ENCODE measurements at regions not wholly inside any gene's neighbourhood (a gene's known extent, or its start where the extent isn't known, plus 50 kb on each side); places are given as distances from the start of the nearest gene placed in this dataset.

DNA sequence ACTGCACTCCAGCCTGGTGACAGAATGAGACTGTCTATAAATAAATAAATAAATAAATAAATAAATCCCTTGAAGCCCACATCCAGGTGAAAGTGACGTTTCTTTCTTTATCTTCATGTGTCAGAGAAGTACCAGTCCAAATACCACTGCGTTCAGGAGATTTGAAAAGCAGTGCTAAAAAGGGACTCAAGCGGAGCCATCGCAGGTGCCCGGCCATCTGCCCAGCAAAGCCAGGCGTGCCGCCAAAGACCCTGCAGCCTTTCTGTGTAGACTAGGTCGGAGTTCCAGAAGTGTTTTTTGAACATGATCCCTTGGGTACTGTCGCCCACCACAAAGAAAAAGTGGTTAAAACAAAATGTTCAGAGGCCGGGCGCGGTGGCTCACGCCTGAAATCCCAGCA is 65.7 kb upstream of the CEP85L start:
- TF ChIP-seq SIN3A (IDR thresholded peaks at IDR 0.05; ENCODE audit: borderline replicate concordance, insufficient read depth, low read length), result no peak
- no peak for TF ChIP-seq POLR2AphosphoS5 (IDR thresholded peaks at IDR 0.05; ENCODE audit: low read depth, low read length)
- no peak for TF ChIP-seq TAF1 (IDR thresholded peaks at IDR 0.05; ENCODE audit: borderline replicate concordance, insufficient read depth, low read length)
- TF ChIP-seq FOXP2 (optimal IDR thresholded peaks at IDR 0.05; ENCODE audit: borderline replicate concordance, extremely low read depth, extremely low read length, insufficient read depth), result no peak
- TF ChIP-seq, protein P1, sequence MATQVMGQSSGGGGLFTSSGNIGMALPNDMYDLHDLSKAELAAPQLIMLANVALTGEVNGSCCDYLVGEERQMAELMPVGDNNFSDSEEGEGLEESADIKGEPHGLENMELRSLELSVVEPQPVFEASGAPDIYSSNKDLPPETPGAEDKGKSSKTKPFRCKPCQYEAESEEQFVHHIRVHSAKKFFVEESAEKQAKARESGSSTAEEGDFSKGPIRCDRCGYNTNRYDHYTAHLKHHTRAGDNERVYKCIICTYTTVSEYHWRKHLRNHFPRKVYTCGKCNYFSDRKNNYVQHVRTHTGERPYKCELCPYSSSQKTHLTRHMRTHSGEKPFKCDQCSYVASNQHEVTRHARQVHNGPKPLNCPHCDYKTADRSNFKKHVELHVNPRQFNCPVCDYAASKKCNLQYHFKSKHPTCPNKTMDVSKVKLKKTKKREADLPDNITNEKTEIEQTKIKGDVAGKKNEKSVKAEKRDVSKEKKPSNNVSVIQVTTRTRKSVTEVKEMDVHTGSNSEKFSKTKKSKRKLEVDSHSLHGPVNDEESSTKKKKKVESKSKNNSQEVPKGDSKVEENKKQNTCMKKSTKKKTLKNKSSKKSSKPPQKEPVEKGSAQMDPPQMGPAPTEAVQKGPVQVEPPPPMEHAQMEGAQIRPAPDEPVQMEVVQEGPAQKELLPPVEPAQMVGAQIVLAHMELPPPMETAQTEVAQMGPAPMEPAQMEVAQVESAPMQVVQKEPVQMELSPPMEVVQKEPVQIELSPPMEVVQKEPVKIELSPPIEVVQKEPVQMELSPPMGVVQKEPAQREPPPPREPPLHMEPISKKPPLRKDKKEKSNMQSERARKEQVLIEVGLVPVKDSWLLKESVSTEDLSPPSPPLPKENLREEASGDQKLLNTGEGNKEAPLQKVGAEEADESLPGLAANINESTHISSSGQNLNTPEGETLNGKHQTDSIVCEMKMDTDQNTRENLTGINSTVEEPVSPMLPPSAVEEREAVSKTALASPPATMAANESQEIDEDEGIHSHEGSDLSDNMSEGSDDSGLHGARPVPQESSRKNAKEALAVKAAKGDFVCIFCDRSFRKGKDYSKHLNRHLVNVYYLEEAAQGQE (IDR thresholded peaks at IDR 0.05; ENCODE audit: insufficient read depth in 1 of 2, low read depth in 2 of 2, low read length in 2 of 2), result no peak

DNA sequence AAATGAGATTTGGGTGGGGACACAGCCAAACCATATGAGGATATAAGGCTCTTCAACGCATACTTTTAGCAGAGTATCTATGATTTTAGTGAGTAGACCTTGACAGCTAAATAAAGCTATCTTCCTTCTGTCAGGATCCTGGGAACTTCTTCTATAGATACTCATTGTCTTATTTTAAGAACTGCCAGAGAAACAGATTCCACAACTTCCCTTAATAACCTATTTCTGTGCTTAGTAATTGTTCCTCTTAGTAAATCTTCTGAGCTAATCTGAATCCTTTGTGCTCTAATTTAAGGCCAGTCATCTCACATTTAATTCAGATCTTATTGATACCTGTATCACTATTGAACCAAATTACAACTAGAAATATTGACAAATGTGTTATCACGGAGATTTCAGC is 64.0 kb upstream of the CEP85L start:
- TF ChIP-seq POLR2AphosphoS5 (IDR thresholded peaks at IDR 0.05; ENCODE audit: low read depth, low read length), result no peak
- no peak for TF ChIP-seq SIN3A (IDR thresholded peaks at IDR 0.05; ENCODE audit: borderline replicate concordance, insufficient read depth, low read length)
- TF ChIP-seq, protein P1 (IDR thresholded peaks at IDR 0.05; ENCODE audit: insufficient read depth in 1 of 2, low read depth in 2 of 2, low read length in 2 of 2), result no peak
- TF ChIP-seq FOXP2 (optimal IDR thresholded peaks at IDR 0.05; ENCODE audit: borderline replicate concordance, extremely low read depth, extremely low read length, insufficient read depth), result no peak
- no peak for TF ChIP-seq TAF1 (IDR thresholded peaks at IDR 0.05; ENCODE audit: borderline replicate concordance, insufficient read depth, low read length)

- TF ChIP-seq FOXP2 (optimal IDR thresholded peaks at IDR 0.05; ENCODE audit: borderline replicate concordance, extremely low read depth, extremely low read length, insufficient read depth) (no peak), POLR2AphosphoS5 (IDR thresholded peaks at IDR 0.05; ENCODE audit: low read depth, low read length) (no peak), TAF1 (IDR thresholded peaks at IDR 0.05; ENCODE audit: borderline replicate concordance, insufficient read depth, low read length) (no peak), SIN3A (IDR thresholded peaks at IDR 0.05; ENCODE audit: borderline replicate concordance, insufficient read depth, low read length) (no peak)
- TF ChIP-seq, protein P1 (IDR thresholded peaks at IDR 0.05; ENCODE audit: insufficient read depth in 1 of 2, low read depth in 2 of 2, low read length in 2 of 2), result no peak
These were observed 63.4 kb upstream of the CEP85L start for GRCh38 chr6:118714756-118715155.

DNA sequence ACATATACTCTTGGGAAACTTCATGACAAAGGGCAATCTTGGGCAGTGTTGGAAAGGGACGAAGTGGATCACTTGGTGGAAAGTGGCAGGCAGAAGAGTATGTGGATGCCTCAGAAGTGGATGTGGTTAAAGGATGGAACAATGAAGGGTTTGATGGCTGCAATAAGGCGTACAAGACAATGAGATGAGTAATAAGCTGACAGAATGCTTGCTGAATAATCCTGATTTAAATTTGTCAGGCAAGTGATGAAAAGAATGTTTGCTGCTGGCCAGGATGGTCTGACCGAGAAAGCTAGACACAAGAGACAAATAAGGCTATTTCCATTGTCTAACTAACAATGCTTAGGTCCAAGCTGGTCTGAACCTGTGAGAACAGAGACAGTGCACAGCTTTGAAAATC is 61.6 kb upstream of the CEP85L start:
- TF ChIP-seq FOXP2 (optimal IDR thresholded peaks at IDR 0.05; ENCODE audit: borderline replicate concordance, extremely low read depth, extremely low read length, insufficient read depth) (no peak), SIN3A (IDR thresholded peaks at IDR 0.05; ENCODE audit: borderline replicate concordance, insufficient read depth, low read length) (no peak), TAF1 (IDR thresholded peaks at IDR 0.05; ENCODE audit: borderline replicate concordance, insufficient read depth, low read length) (no peak), POLR2AphosphoS5 (IDR thresholded peaks at IDR 0.05; ENCODE audit: low read depth, low read length) (no peak)
- TF ChIP-seq, protein P1 (IDR thresholded peaks at IDR 0.05; ENCODE audit: insufficient read depth in 1 of 2, low read depth in 2 of 2, low read length in 2 of 2), result no peak

DNA sequence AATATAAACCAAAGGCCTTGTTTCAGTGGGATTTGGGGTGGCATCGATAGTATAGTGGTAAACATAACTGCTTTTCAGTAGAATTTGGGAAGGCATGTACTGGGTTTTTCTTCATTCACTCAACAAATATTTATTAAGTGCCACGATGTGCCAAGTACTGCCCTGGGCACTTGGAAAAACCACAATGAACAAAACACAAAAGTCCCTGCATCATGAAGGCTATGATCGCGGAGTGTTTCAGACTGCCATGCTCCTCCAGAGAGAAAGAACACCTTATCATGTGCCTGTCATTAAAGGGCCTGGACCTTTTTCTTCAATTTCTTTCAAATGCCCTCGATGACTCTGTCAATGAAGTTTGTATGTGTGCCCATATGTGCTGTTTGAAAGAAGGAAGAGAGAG is 59.2 kb upstream of the CEP85L start:
- TF ChIP-seq, protein P1 (IDR thresholded peaks at IDR 0.05; ENCODE audit: insufficient read depth in 1 of 2, low read depth in 2 of 2, low read length in 2 of 2), result no peak
- TF ChIP-seq SIN3A (IDR thresholded peaks at IDR 0.05; ENCODE audit: borderline replicate concordance, insufficient read depth, low read length), result no peak

Data from PFSK-1 (cell line).